ENCODE measurements at regions not wholly inside any gene's neighbourhood (a gene's known extent, or its start where the extent isn't known, plus 50 kb on each side); places are given as distances from the start of the nearest gene placed in this dataset.

DNA sequence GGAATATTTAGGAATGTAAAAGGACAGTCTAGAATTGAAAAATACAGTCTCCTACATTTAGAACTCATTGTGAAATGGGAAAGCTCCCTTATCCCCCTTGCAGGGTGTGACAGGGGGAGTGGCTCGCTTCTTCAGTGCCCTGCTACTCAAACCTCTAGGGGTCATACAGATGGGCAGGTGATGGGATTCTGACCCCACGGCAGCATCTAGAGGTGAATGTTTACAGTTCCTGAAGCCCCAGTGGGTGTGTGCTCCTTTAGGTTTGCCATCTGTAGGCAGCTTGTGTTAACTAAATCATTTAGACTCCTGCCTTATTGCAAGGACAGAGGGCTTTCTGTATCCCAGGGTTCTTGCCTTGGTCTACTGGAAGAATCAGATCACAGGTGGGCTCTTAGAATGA, 271.0 kb upstream of the MPDZ start:
- no peaks in the 10 kb centered on the region for H3K4me1 ChIP-seq (ENCODE audit: control insufficient read depth in 2 of 3, insufficient read depth in 2 of 3, low read depth in 1 of 3, low read length in 3 of 3)
- no peaks in the 10 kb centered on the region for H3K36me3 ChIP-seq (ENCODE audit: control insufficient read depth in 2 of 3, insufficient read depth in 3 of 3, low read length in 3 of 3)
- TF ChIP-seq, protein P1, sequence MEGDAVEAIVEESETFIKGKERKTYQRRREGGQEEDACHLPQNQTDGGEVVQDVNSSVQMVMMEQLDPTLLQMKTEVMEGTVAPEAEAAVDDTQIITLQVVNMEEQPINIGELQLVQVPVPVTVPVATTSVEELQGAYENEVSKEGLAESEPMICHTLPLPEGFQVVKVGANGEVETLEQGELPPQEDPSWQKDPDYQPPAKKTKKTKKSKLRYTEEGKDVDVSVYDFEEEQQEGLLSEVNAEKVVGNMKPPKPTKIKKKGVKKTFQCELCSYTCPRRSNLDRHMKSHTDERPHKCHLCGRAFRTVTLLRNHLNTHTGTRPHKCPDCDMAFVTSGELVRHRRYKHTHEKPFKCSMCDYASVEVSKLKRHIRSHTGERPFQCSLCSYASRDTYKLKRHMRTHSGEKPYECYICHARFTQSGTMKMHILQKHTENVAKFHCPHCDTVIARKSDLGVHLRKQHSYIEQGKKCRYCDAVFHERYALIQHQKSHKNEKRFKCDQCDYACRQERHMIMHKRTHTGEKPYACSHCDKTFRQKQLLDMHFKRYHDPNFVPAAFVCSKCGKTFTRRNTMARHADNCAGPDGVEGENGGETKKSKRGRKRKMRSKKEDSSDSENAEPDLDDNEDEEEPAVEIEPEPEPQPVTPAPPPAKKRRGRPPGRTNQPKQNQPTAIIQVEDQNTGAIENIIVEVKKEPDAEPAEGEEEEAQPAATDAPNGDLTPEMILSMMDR (IDR thresholded peaks at IDR 0.05; ENCODE audit: borderline replicate concordance, extremely low read depth, insufficient read depth), result no peak
- no peaks in the 10 kb centered on the region for H3K27me3 ChIP-seq (ENCODE audit: control insufficient read depth, insufficient read depth, low read length)
- FAIRE-seq (no peak), DNase-seq (no peak)
- H3K9ac ChIP-seq (ENCODE audit: low read length in 3 of 3), result no peak overlapping the region
- no peak overlapping the region for H3K27ac ChIP-seq (ENCODE audit: low read depth in 2 of 2, low read length in 2 of 2)
- intact Hi-C loops (cut with DNase I), result no loop called here
- no peak overlapping the region for H3K4me3 ChIP-seq (ENCODE audit: low read length in 3 of 3)
- H3K9me3 ChIP-seq (ENCODE audit: control insufficient read depth in 2 of 3, insufficient read depth in 1 of 3, low read length in 3 of 3), result no peaks in the 10 kb centered on the region

DNA sequence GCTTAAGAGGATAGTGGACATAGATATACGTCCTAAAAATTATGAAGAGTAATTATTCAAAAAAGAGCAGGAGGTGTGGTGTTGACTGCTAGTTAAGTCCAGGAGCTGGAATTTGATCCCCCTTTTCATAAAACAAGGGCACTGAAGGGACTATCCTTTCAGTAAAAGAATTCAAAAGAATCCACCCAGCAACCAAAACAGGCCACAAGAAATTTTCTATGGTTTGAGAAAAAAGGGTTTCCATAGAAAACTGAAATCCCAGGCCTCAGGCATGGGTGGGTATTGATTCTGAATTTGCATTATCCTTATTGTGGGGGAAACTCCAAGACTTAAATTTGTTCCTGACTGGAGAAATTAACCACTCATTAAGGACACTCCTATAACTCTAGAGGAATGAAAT, 269.0 kb upstream of the MPDZ start:
- Histone ChIP-seq H3K27me3 (ENCODE audit: control insufficient read depth, insufficient read depth, low read length) (no peaks in the 10 kb centered on the region), H3K9ac (ENCODE audit: low read length in 3 of 3) (no peak overlapping the region), H3K27ac (ENCODE audit: low read depth in 2 of 2, low read length in 2 of 2) (no peak overlapping the region), H3K9me3 (ENCODE audit: control insufficient read depth in 2 of 3, insufficient read depth in 1 of 3, low read length in 3 of 3) (no peaks in the 10 kb centered on the region), H3K4me3 (ENCODE audit: low read length in 3 of 3) (no peak overlapping the region), H3K4me1 (ENCODE audit: control insufficient read depth in 2 of 3, insufficient read depth in 2 of 3, low read depth in 1 of 3, low read length in 3 of 3) (no peaks in the 10 kb centered on the region), H3K36me3 (ENCODE audit: control insufficient read depth in 2 of 3, insufficient read depth in 3 of 3, low read length in 3 of 3) (no peaks in the 10 kb centered on the region)
- intact Hi-C loops (cut with DNase I), result no loop called here
- FAIRE-seq (no peak), DNase-seq (no peak)
- TF ChIP-seq, protein P1 (IDR thresholded peaks at IDR 0.05; ENCODE audit: borderline replicate concordance, extremely low read depth, insufficient read depth), result no peak

GRCh38 chr9:13535141-13535540, 255.6 kb upstream of the MPDZ start:
- intact Hi-C loops (cut with DNase I), result no loop called here

DNA sequence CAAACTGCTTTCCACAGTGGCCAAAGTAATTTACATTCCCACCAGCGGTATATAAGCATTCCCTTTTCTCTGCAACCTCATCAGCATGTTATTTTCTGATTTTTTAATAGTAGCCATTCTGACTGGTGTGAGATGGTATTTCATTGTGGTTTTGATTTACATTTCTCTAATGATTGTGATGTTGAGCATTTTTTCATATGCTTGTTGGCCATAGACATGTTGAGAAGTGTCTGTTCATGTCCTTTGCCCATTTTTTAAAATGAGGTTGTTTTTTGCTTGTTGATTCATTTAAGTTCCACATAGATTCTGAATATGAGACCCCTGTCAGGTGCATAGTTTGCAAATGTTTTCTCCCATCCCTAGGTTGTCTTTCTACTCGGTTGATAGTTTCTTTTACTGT, 254.5 kb upstream of the MPDZ start:
- intact Hi-C loops (cut with DNase I), result no loop called here
- FAIRE-seq, result no peak
- H3K9me3 ChIP-seq (ENCODE audit: control insufficient read depth in 2 of 3, insufficient read depth in 1 of 3, low read length in 3 of 3), result no peaks in the 10 kb centered on the region

More at GRCh38 chr9:13535141-13535540, 255.6 kb upstream of the MPDZ start:
- Histone ChIP-seq H3K27ac (ENCODE audit: low read depth in 2 of 2, low read length in 2 of 2) (no peak overlapping the region), H3K36me3 (ENCODE audit: control insufficient read depth in 2 of 3, insufficient read depth in 3 of 3, low read length in 3 of 3) (no peaks in the 10 kb centered on the region), H3K27me3 (ENCODE audit: control insufficient read depth, insufficient read depth, low read length) (no peaks in the 10 kb centered on the region), H3K4me1 (ENCODE audit: control insufficient read depth in 2 of 3, insufficient read depth in 2 of 3, low read depth in 1 of 3, low read length in 3 of 3) (no peaks in the 10 kb centered on the region), H3K9me3 (ENCODE audit: control insufficient read depth in 2 of 3, insufficient read depth in 1 of 3, low read length in 3 of 3) (no peaks in the 10 kb centered on the region), H3K9ac (ENCODE audit: low read length in 3 of 3) (no peak overlapping the region), H3K4me3 (ENCODE audit: low read length in 3 of 3) (no peak overlapping the region)
- TF ChIP-seq, protein P1 (IDR thresholded peaks at IDR 0.05; ENCODE audit: borderline replicate concordance, extremely low read depth, insufficient read depth), result no peak
- DNase-seq (no peak), FAIRE-seq (no peak)

More for the DNA sequence above, 254.5 kb upstream of the MPDZ start:
- no peaks in the 10 kb centered on the region for H3K27me3 ChIP-seq (ENCODE audit: control insufficient read depth, insufficient read depth, low read length)
- DNase-seq, result no peak
- H3K4me1 ChIP-seq (ENCODE audit: control insufficient read depth in 2 of 3, insufficient read depth in 2 of 3, low read depth in 1 of 3, low read length in 3 of 3), result no peaks in the 10 kb centered on the region
- H3K9ac ChIP-seq (ENCODE audit: low read length in 3 of 3), result no peak overlapping the region
- H3K27ac ChIP-seq (ENCODE audit: low read depth in 2 of 2, low read length in 2 of 2), result no peak overlapping the region
- H3K4me3 ChIP-seq (ENCODE audit: low read length in 3 of 3), result no peak overlapping the region
- H3K36me3 ChIP-seq (ENCODE audit: control insufficient read depth in 2 of 3, insufficient read depth in 3 of 3, low read length in 3 of 3), result no peaks in the 10 kb centered on the region
- TF ChIP-seq, protein P1 (IDR thresholded peaks at IDR 0.05; ENCODE audit: borderline replicate concordance, extremely low read depth, insufficient read depth), result no peak

All from kidney (tissue), 13 donors.